Ovary (tissue), 7 donors: ENCODE measurements at regions not wholly inside any gene's neighbourhood (a gene's known extent, or its start where the extent isn't known, plus 50 kb on each side); places are given as distances from the start of the nearest gene placed in this dataset.

ENCODE experiments used
- DNase-seq, 5 donors: peaks; one replicate each; pipeline ENCODE4 v3.0.0-alpha.2; 2019 to 2020
- H3K27ac ChIP-seq, 2 donors: fragments of 200-600 bp; one replicate each; pipeline versions ENCODE4 v1.5.1 to v1.8.0; 2019 to 2022
- H3K27me3 ChIP-seq: fragments of 200-600 bp; one replicate; pipeline ENCODE4 v1.8.0; 2022
- H3K36me3 ChIP-seq: fragments of 200-600 bp; sonication (generic); one replicate; pipeline ENCODE4 v1.5.1; 2019
- H3K4me1 ChIP-seq: one replicate; pipeline ENCODE4 v1.8.1; 2013; ENCODE audit warnings: mild to moderate bottlenecking, moderate library complexity; ENCODE audit not compliant: insufficient read depth
- H3K4me3 ChIP-seq: fragments of 200-600 bp; sonication (generic); one replicate; pipeline ENCODE4 v1.5.1; 2017
- H3K9me3 ChIP-seq, 2 donors: fragments of 200-600 bp in 1 of 2; sonication (generic) in 1 of 2; one replicate each; pipeline versions ENCODE4 v1.5.1 to v1.8.1; 2013 to 2019; ENCODE audit warnings: mild to moderate bottlenecking in 1 of 2, moderate library complexity in 1 of 2
- CTCF ChIP-seq, 3 donors: fragments of 450-650 bp in 2 of 3; fragments of 200-600 bp in 1 of 3; IDR thresholded peaks; one replicate each; pipeline versions ENCODE4 v1.5.1 to v1.8.0; 2016 to 2022; ENCODE audit warnings: antibody characterized with exemption in 3 of 3, mild to moderate bottlenecking in 1 of 3
- EP300 ChIP-seq: sonication (generic); formaldehyde crosslinking; IDR thresholded peaks from one replicate; pipeline ENCODE4 v1.6.1; 2017; ENCODE audit warnings: antibody characterized with exemption
- POLR2A ChIP-seq: fragments of 450-650 bp; IDR thresholded peaks from one replicate; pipeline ENCODE4 v1.6.1; 2017; ENCODE audit warnings: antibody characterized with exemption, mild to moderate bottlenecking, moderate library complexity
- WGBS, 3 donors: extraction: QIAGEN DNeasy Blood & Tissue Kit in 1 of 3; methylation state at CpG; one replicate each; pipeline versions ENCODE4 v1.1.5 to v1.1.7; 2013 to 2017; 5-methylcytosine and 5-hydroxymethylcytosine counted together
- intact Hi-C, 4 donors: fragments of 100-400 bp; cut with DNase I; formaldehyde crosslinking; loops; one replicate each; pipeline versions ENCODE4 v1.11.0 to v1.15.1; 2022 to 2023
- donor health status: DM: no; HTN: no; CAD: no; lungs with moderate emphysema.
- donor health status: DM: no; HTN: no; CAD: no.
- donor health status: Bipolar disorder and iron deficiency.
- donor health status: DM: no; HTN: no; CAD: no.
- donor health status: DM: yes; HTN: yes; CAD: no.

GRCh38 chr12:114789276-114789675 lies 105.3 kb upstream of the TBX3 start:
- 81 to 87% (median 83%) methylated on average over 3 of the region's 3 CpGs for WGBS, 3 donors
- Histone ChIP-seq H3K27ac (no peak overlapping the region), H3K4me1 (peaks cover 2% of the 10 kb centered on the region), H3K27me3 (no peaks in the 10 kb centered on the region), H3K9me3 (no peaks in the 10 kb centered on the region), H3K4me3 (no peak overlapping the region), H3K36me3 (no peaks in the 10 kb centered on the region)
- DNase-seq, result no peak
- intact Hi-C loops, result no loop called here
- TF ChIP-seq CTCF (IDR thresholded peaks at IDR 0.05), result no peak

GRCh38 chr12:114784526-114784925 lies 100.6 kb upstream of the TBX3 start:
- Histone ChIP-seq H3K27ac (no peak overlapping the region), H3K36me3 (no peaks in the 10 kb centered on the region), H3K4me1 (peaks cover 4% of the 10 kb centered on the region), H3K4me3 (no peak overlapping the region), H3K9me3 (no peaks in the 10 kb centered on the region), H3K27me3 (no peaks in the 10 kb centered on the region)
- WGBS, 3 donors, result 41 to 66% (median 51%) methylated on average over 3 of the region's 3 CpGs
- intact Hi-C loops, result no loop called here
- TF ChIP-seq EP300 (no peak), CTCF (IDR thresholded peaks at IDR 0.05) (no peak), POLR2A (no peak)
- no peak for DNase-seq

DNA sequence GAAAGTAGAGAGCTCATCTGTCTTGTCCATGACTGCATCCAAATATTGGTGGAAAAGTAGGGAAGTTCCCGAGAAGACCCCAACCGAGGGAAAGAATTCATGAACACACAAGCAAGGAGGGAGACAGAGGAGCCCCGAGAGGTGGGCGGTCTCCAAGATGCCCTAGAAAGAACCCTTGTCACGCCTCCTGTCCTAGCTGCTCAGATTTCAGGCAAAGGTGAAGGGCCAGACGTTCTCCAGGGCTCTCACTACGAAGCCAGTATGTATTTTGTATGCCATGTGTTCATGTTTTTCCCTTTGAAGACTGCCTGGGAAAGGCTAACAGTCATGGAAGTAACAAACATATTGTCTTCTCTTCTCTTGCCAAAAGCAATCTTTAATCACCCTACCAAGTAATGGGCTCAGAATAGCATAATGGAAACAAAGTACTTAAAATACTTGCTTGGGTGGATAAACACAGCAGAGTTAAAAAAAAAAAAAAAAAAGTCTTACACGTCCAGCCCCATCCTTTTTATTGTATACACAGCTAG lies 99.2 kb upstream of the TBX3 start:
- intact Hi-C loops, result no loop called here
- 23 to 33% (median 26%) methylated on average over 8 of the region's 8 CpGs for WGBS, 3 donors

DNA sequence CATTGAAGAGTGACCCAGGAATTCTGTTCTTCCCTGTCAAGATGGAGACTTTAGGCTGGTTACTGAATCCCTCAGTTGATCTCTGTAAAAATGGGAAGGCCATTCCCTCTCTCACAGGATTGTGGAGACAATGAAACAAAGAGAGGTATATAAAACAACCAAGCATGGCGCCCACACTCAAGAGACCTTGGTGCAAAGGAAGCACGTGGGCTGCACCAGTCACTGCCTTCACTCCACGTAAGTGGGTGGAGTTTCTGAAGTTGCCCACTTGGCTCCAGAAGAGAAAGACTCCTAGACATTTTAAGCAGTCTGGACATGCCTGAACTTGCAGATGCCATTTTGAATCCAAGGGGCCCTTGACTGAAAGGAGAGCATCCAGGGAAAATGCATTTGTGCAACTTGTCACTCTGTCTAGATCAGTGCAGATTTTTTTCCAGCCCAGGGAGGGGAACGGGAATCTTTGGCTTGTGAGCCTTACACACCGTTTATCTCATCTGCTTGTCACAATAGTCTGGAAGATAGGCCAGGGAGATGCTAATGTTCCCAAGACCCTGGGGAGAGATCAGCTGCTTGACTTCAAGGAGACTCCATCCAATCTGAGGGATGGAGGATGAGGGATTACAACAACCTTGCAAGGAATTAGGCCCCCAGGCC lies 96.9 kb upstream of the TBX3 start:
- peaks cover 4% of the 10 kb centered on the region for H3K4me1 ChIP-seq
- intact Hi-C loops, result no loop called here
- no peaks in the 10 kb centered on the region for H3K36me3 ChIP-seq
- TF ChIP-seq CTCF (IDR thresholded peaks at IDR 0.05) (no peak), EP300 (no peak), POLR2A (no peak)
- H3K27me3 ChIP-seq, result no peaks in the 10 kb centered on the region
- DNase-seq, result no peak
- H3K4me3 ChIP-seq, result no peak overlapping the region
- 62 to 75% (median 68%) methylated on average over 5 of the region's 5 CpGs for WGBS, 3 donors
- H3K27ac ChIP-seq, result no peak overlapping the region
- H3K9me3 ChIP-seq, result no peaks in the 10 kb centered on the region

More for the DNA sequence above, 99.2 kb upstream of the TBX3 start:
- H3K36me3 ChIP-seq, result no peaks in the 10 kb centered on the region
- peaks cover 4% of the 10 kb centered on the region for H3K4me1 ChIP-seq
- TF ChIP-seq EP300, result no peak
- no peak for TF ChIP-seq CTCF (IDR thresholded peaks at IDR 0.05)
- no peaks in the 10 kb centered on the region for H3K9me3 ChIP-seq
- no peak overlapping the region for H3K4me3 ChIP-seq
- no peak overlapping the region for H3K27ac ChIP-seq
- no peak for DNase-seq
- H3K27me3 ChIP-seq, result no peaks in the 10 kb centered on the region
